GM23338 (cell line): ENCODE measurements at regions not wholly inside any gene's neighbourhood (a gene's known extent, or its start where the extent isn't known, plus 50 kb on each side); places are given as distances from the start of the nearest gene placed in this dataset.

Experiments used
- ATAC-seq: fragments of 200-7000 bp; cut with Tn5 transposase; 3 replicates; pipeline ENCODE4 v1.9.1; 2020
- DNase-seq: peaks from one replicate; pipeline ENCODE4 v3.0.0-alpha.2; 2015; ENCODE audit warnings: low spot score
- H2AFZ ChIP-seq: fragments of 200-600 bp; sonication (generic); 2 replicates; pipeline ENCODE4 v1.8.0; 2016; ENCODE audit warnings: antibody characterized with exemption, mild to moderate bottlenecking, moderate library complexity
- H3F3A ChIP-seq: fragments of 200-600 bp; sonication (generic); replicated peaks from 2 replicates; pipeline ENCODE4 v1.8.0; 2017; ENCODE audit warnings: antibody characterized with exemption, mixed run types, low read depth
- H3K27ac ChIP-seq: fragments of 200-600 bp; sonication (generic); 2 replicates; pipeline ENCODE4 v1.6.1; 2016; ENCODE audit warnings: low read depth
- H3K27me3 ChIP-seq: fragments of 200-600 bp; sonication (generic); 2 replicates; pipeline ENCODE4 v1.8.0; 2016; ENCODE audit warnings: mild to moderate bottlenecking, mixed run types, moderate library complexity; ENCODE audit not compliant: insufficient read depth
- H3K36me3 ChIP-seq: fragments of 200-600 bp; sonication (generic); 2 replicates; pipeline ENCODE4 v1.8.0; 2016; ENCODE audit warnings: mild to moderate bottlenecking; ENCODE audit not compliant: insufficient read depth
- H3K4me1 ChIP-seq: fragments of 200-600 bp; sonication (generic); 2 replicates; pipeline ENCODE4 v1.8.0; 2016; ENCODE audit warnings: mild to moderate bottlenecking, moderate library complexity; ENCODE audit not compliant: insufficient read depth
- H3K4me2 ChIP-seq: fragments of 200-600 bp; sonication (generic); 2 replicates; pipeline ENCODE4 v1.7.1; 2017; ENCODE audit warnings: mixed run types
- H3K4me3 ChIP-seq: fragments of 200-600 bp; sonication (generic); 2 replicates; pipeline ENCODE4 v1.6.1; 2016; ENCODE audit warnings: mixed run types
- H3K79me2 ChIP-seq: fragments of 200-600 bp; sonication (generic); replicated peaks from 2 replicates; pipeline ENCODE4 v1.8.0; 2017; ENCODE audit warnings: mild to moderate bottlenecking; ENCODE audit not compliant: insufficient read depth
- H3K9me2 ChIP-seq: fragments of 200-600 bp; sonication (generic); 2 replicates; pipeline ENCODE4 v1.8.0; 2017; ENCODE audit not compliant: insufficient read depth
- H4K20me1 ChIP-seq: fragments of 200-600 bp; sonication (generic); replicated peaks from 2 replicates; pipeline ENCODE4 v1.8.0; 2017; ENCODE audit warnings: mild to moderate bottlenecking; ENCODE audit not compliant: insufficient read depth
- H3K27ac Mint-ChIP-seq: 2 replicates; pipeline ENCODE4 v1.8.0; 2020; ENCODE audit warnings: inconsistent platforms, mild to moderate bottlenecking, moderate library complexity, mixed read lengths
- H3K27me3 Mint-ChIP-seq: 3 replicates; pipeline ENCODE4 v1.8.0; 2022; ENCODE audit warnings: low read depth, mild to moderate bottlenecking, moderate library complexity, mixed read lengths, inconsistent platforms; ENCODE audit not compliant: insufficient read depth, poor library complexity
- H3K36me3 Mint-ChIP-seq: 3 replicates; pipeline ENCODE4 v1.8.0; 2021; ENCODE audit warnings: low read depth, mild to moderate bottlenecking, inconsistent platforms, moderate library complexity, mixed read lengths
- H3K4me1 Mint-ChIP-seq: 3 replicates; pipeline ENCODE4 v1.8.0; 2020; ENCODE audit warnings: mild to moderate bottlenecking, inconsistent platforms, mixed read lengths
- H3K4me3 Mint-ChIP-seq: 3 replicates; pipeline ENCODE4 v1.8.0; 2021; ENCODE audit warnings: moderate library complexity, mild to moderate bottlenecking, inconsistent platforms, mixed read lengths
- H3K9me3 Mint-ChIP-seq: 3 replicates; pipeline ENCODE4 v1.8.0; 2020; ENCODE audit warnings: moderate library complexity, mild to moderate bottlenecking, inconsistent platforms, mixed read lengths
- CREB1 ChIP-seq: fragments of 250-450 bp; sonication (Bioruptor Pico); IDR thresholded peaks from 2 replicates; pipeline ENCODE4 v1.5.0; 2020; ENCODE audit warnings: low read depth, mild to moderate bottlenecking, moderate library complexity
- EZH2 ChIP-seq: fragments of 200-600 bp; sonication (generic); IDR thresholded peaks from one replicate; pipeline ENCODE4 v1.8.0; 2017; ENCODE audit warnings: antibody characterized with exemption, mild to moderate bottlenecking, low read depth; ENCODE audit not compliant: unreplicated experiment
- EZH2phosphoT487 ChIP-seq: fragments of 200-600 bp; sonication (generic); IDR thresholded peaks from one replicate; pipeline ENCODE4 v1.8.1; 2018; ENCODE audit warnings: antibody characterized with exemption; ENCODE audit not compliant: unreplicated experiment
- JUNB ChIP-seq: IDR thresholded peaks from one replicate; pipeline ENCODE4 v1.6.1; 2016; ENCODE audit warnings: antibody characterized with exemption; ENCODE audit not compliant: unreplicated experiment
- NANOG ChIP-seq: IDR thresholded peaks from 2 replicates; pipeline ENCODE4 v1.6.1; 2016; ENCODE audit warnings: antibody characterized with exemption, borderline replicate concordance
- POLR2AphosphoS5 ChIP-seq: IDR thresholded peaks from 2 replicates; pipeline ENCODE4 v1.6.1; 2016; ENCODE audit warnings: antibody characterized with exemption, low read depth
- STAT1 ChIP-seq: IDR thresholded peaks from one replicate; pipeline ENCODE4 v1.6.1; 2016; ENCODE audit warnings: antibody characterized with exemption; ENCODE audit not compliant: unreplicated experiment
- ZNF114 ChIP-seq: fragments of 250-450 bp; sonication (Bioruptor Pico); IDR thresholded peaks from 2 replicates; pipeline ENCODE4 v1.5.0; 2020; ENCODE audit warnings: mild to moderate bottlenecking, moderate library complexity
- ZNF331 ChIP-seq: fragments of 250-450 bp; sonication (Bioruptor Pico); IDR thresholded peaks from 2 replicates; pipeline ENCODE4 v1.5.0; 2020; ENCODE audit warnings: low read depth, mild to moderate bottlenecking, moderate library complexity
- ZNF462 ChIP-seq: fragments of 250-450 bp; sonication (Bioruptor Pico); IDR thresholded peaks from 2 replicates; pipeline ENCODE4 v1.5.0; 2020; ENCODE audit warnings: mild to moderate bottlenecking, moderate library complexity
- TF ChIP-seq, protein P1 (sequence below): IDR thresholded peaks from one replicate; pipeline ENCODE4 v1.6.1; 2018; ENCODE audit warnings: antibody characterized with exemption; ENCODE audit not compliant: unreplicated experiment
- TF ChIP-seq, protein P2 (sequence below): IDR thresholded peaks from 2 replicates; pipeline ENCODE4 v1.6.1; 2016; ENCODE audit warnings: antibody characterized with exemption
- TF ChIP-seq, protein P3 (sequence below), 2 experiments: fragments of 200-600 bp in 1 of 2; sonication (generic) in 1 of 2; conservative IDR thresholded peaks; 2 replicates each; pipeline versions ENCODE4 v1.5.1 to v1.6.1; 2016 to 2017; ENCODE audit warnings: antibody characterized with exemption in 2 of 2, low read depth in 2 of 2, mild to moderate bottlenecking in 2 of 2, moderate library complexity in 1 of 2

DNA sequence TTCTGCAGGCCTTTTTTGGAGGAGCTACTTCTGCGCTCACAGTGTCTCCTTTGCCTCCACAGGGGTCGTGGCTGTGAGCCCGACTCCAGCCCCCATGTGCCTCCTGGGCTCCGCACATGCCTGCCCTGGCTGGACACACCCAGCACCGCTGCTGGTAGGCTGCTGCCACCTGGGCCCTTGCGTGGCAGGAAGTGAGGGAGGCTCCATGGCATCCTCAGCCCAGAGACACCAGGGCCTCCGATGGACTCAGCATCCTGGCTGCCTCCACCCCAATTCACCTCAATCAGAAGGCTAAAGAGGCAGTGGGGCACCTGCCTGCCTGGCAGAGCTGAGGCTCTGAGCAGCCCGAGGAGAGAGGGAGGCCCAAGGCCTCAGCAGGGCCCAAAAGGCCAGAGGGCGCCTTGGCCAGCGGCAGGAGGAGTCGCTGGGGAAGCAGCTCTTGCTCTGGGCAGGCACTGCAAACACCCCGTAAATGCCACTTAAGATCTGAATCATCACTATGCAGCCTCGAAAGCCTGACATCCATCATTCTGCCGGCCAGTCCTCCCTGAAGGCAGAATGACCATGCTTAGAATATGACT lies 68.3 kb upstream of the OTOS start:
- Histone ChIP-seq H4K20me1 (no peaks in the 10 kb centered on the region), H3K79me2 (no peaks in the 10 kb centered on the region), H3K27ac (no peak overlapping the region), H3K36me3 (no peaks in the 10 kb centered on the region), H3K4me1 (peaks cover 11% of the 10 kb centered on the region), H3K4me3 (no peak overlapping the region), H3K27me3 (no peaks in the 10 kb centered on the region), H2AFZ (no peak overlapping the region), H3F3A (no peaks in the 10 kb centered on the region), H3K9me2 (no peaks in the 10 kb centered on the region), H3K4me2 (no peak overlapping the region)
- no peaks in the 10 kb centered on the region for H3K36me3 Mint-ChIP-seq
- H3K9me3 Mint-ChIP-seq: peaks cover 14% of the 10 kb centered on the region; the same call in 2 of the 3 replicates
- H3K4me3 Mint-ChIP-seq: no peak overlapping the region
- DNase-seq: no peak
- H3K27ac Mint-ChIP-seq: no peak overlapping the region
- peaks cover 17% of the 10 kb centered on the region for H3K4me1 Mint-ChIP-seq
- ATAC-seq: no peak
- H3K27me3 Mint-ChIP-seq: peaks cover 8% of the 10 kb centered on the region
- TF ChIP-seq EZH2phosphoT487: no peak
- no peak for TF ChIP-seq ZNF114 (CRISPR knock-in tag)
- TF ChIP-seq POLR2AphosphoS5: no peak
- TF ChIP-seq, protein P1, sequence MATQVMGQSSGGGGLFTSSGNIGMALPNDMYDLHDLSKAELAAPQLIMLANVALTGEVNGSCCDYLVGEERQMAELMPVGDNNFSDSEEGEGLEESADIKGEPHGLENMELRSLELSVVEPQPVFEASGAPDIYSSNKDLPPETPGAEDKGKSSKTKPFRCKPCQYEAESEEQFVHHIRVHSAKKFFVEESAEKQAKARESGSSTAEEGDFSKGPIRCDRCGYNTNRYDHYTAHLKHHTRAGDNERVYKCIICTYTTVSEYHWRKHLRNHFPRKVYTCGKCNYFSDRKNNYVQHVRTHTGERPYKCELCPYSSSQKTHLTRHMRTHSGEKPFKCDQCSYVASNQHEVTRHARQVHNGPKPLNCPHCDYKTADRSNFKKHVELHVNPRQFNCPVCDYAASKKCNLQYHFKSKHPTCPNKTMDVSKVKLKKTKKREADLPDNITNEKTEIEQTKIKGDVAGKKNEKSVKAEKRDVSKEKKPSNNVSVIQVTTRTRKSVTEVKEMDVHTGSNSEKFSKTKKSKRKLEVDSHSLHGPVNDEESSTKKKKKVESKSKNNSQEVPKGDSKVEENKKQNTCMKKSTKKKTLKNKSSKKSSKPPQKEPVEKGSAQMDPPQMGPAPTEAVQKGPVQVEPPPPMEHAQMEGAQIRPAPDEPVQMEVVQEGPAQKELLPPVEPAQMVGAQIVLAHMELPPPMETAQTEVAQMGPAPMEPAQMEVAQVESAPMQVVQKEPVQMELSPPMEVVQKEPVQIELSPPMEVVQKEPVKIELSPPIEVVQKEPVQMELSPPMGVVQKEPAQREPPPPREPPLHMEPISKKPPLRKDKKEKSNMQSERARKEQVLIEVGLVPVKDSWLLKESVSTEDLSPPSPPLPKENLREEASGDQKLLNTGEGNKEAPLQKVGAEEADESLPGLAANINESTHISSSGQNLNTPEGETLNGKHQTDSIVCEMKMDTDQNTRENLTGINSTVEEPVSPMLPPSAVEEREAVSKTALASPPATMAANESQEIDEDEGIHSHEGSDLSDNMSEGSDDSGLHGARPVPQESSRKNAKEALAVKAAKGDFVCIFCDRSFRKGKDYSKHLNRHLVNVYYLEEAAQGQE: no peak
- no peak for TF ChIP-seq NANOG
- no peak for TF ChIP-seq ZNF331 (CRISPR knock-in tag)
- TF ChIP-seq CREB1: no peak
- TF ChIP-seq, protein P2, sequence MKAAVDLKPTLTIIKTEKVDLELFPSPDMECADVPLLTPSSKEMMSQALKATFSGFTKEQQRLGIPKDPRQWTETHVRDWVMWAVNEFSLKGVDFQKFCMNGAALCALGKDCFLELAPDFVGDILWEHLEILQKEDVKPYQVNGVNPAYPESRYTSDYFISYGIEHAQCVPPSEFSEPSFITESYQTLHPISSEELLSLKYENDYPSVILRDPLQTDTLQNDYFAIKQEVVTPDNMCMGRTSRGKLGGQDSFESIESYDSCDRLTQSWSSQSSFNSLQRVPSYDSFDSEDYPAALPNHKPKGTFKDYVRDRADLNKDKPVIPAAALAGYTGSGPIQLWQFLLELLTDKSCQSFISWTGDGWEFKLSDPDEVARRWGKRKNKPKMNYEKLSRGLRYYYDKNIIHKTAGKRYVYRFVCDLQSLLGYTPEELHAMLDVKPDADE: no peak
- no peak for TF ChIP-seq EZH2
- TF ChIP-seq, protein P3, sequence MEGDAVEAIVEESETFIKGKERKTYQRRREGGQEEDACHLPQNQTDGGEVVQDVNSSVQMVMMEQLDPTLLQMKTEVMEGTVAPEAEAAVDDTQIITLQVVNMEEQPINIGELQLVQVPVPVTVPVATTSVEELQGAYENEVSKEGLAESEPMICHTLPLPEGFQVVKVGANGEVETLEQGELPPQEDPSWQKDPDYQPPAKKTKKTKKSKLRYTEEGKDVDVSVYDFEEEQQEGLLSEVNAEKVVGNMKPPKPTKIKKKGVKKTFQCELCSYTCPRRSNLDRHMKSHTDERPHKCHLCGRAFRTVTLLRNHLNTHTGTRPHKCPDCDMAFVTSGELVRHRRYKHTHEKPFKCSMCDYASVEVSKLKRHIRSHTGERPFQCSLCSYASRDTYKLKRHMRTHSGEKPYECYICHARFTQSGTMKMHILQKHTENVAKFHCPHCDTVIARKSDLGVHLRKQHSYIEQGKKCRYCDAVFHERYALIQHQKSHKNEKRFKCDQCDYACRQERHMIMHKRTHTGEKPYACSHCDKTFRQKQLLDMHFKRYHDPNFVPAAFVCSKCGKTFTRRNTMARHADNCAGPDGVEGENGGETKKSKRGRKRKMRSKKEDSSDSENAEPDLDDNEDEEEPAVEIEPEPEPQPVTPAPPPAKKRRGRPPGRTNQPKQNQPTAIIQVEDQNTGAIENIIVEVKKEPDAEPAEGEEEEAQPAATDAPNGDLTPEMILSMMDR (conservative IDR thresholded peaks at IDR 0.05; ENCODE audit: low read depth in 2 of 2): no peak
- no peak for TF ChIP-seq STAT1
- TF ChIP-seq JUNB: no peak
- no peak for TF ChIP-seq ZNF462 (CRISPR knock-in tag)
